Activated CD8-positive, alpha-beta memory T cell treated with anti-CD3 and anti-CD28 coated beads, Interleukin-2, amount 50 U/mL, for 48 hours (primary cell): ENCODE measurements at regions not wholly inside any gene's neighbourhood (a gene's known extent, or its start where the extent isn't known, plus 50 kb on each side); places are given as distances from the start of the nearest gene placed in this dataset.

ENCODE experiments used
- DNase-seq: peaks from one replicate; pipeline ENCODE4 v3.0.0-alpha.2; 2020

GRCh38 chr15:62790546-62790945 is 252.0 kb upstream of the TPM1 start:
- no peak for DNase-seq

- DNase-seq = no peak
These were observed 250.9 kb upstream of the TPM1 start for GRCh38 chr15:62791694-62792093.

- DNase-seq = no peak
These were observed 249.4 kb upstream of the TPM1 start for GRCh38 chr15:62792986-62793751.

- no peak for DNase-seq
These were observed 248.8 kb upstream of the TPM1 start for GRCh38 chr15:62793752-62794144.

GRCh38 chr15:62795171-62795570 is 247.4 kb upstream of the TPM1 start:
- no peak for DNase-seq

- no peak for DNase-seq
These were observed 246.5 kb upstream of the TPM1 start for GRCh38 chr15:62795700-62796695.

- no peak for DNase-seq
These were observed 245.4 kb upstream of the TPM1 start for GRCh38 chr15:62797171-62797570.

- DNase-seq = no peak
These were observed 244.0 kb upstream of the TPM1 start for GRCh38 chr15:62798536-62798935.

- no peak for DNase-seq
These were observed 243.5 kb upstream of the TPM1 start for GRCh38 chr15:62799037-62799436.

GRCh38 chr15:62799919-62800318 is 242.6 kb upstream of the TPM1 start:
- DNase-seq = no peak

GRCh38 chr15:62802612-62803011 is 239.9 kb upstream of the TPM1 start:
- no peak for DNase-seq

- DNase-seq = no peak
These were observed 238.6 kb upstream of the TPM1 start for GRCh38 chr15:62803856-62804400.

- DNase-seq = no peak
These were observed 237.0 kb upstream of the TPM1 start for GRCh38 chr15:62805502-62805901.

GRCh38 chr15:62807539-62808130 is 234.9 kb upstream of the TPM1 start:
- DNase-seq = no peak

- peak; percentile 25 for DNase-seq
These were observed 233.2 kb upstream of the TPM1 start for GRCh38 chr15:62809115-62809967.

- DNase-seq = no peak
These were observed 232.6 kb upstream of the TPM1 start for GRCh38 chr15:62809968-62810260.

- DNase-seq = no peak
These were observed 230.1 kb upstream of the TPM1 start for GRCh38 chr15:62812515-62812835.

- DNase-seq = no peak
These were observed 226.0 kb upstream of the TPM1 start for GRCh38 chr15:62816342-62817069.

GRCh38 chr15:62818691-62819090 is 223.9 kb upstream of the TPM1 start:
- no peak for DNase-seq

GRCh38 chr15:62821384-62822131 is 221.0 kb upstream of the TPM1 start:
- DNase-seq = no peak

GRCh38 chr15:62822228-62822627 is 220.3 kb upstream of the TPM1 start:
- DNase-seq = no peak
